GM18909 (cell line): ENCODE measurements at regions not wholly inside any gene's neighbourhood (a gene's known extent, or its start where the extent isn't known, plus 50 kb on each side); places are given as distances from the start of the nearest gene placed in this dataset.

Experiments
- ATAC-seq: cut with Tn5 transposase; IDR thresholded peaks from one replicate; pipeline ENCODE4 v1.9.1; 2021; ENCODE audit warnings: mild to moderate bottlenecking; ENCODE audit not compliant: unreplicated experiment, poor library complexity

DNA sequence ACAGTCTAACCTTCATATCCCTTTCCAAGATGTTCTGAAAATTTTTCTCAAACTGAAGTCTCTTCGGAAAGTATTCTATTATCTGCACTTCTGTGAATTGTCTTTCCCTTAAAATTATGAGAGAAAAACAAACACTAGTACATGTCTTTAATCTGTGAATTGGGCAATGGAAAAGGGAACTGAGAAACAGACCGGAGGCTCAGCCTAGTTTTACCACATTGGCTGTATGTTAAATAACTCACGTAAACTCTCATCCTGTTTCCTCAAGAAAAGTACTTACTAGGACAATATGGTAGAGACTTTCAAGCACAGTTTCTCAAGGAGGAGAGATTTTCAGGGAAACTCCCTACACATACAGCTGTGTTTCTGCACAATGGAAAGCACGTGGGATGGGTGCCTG is 982.2 kb upstream of the SEMA6D start:
- ATAC-seq: no peak

DNA sequence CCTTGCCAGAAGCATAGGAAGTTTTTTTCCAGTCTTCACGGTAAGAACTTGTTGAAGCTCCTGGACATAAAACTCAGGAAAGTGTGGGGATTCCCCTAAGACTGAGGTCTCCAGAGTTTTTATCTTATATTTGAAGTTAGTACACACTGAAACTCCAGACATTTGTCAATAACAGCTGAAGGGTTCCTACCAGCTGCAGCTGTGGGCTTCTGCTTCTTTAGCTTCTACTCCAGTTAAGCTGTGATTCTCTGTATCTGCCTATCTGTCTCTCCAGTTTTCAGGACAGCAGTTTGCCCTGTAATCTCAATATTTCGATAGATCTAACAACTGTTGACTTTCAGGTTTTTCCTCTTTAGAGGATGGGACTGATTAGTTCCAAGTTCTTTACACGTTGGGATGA is 966.0 kb upstream of the SEMA6D start:
- no peak for ATAC-seq

DNA sequence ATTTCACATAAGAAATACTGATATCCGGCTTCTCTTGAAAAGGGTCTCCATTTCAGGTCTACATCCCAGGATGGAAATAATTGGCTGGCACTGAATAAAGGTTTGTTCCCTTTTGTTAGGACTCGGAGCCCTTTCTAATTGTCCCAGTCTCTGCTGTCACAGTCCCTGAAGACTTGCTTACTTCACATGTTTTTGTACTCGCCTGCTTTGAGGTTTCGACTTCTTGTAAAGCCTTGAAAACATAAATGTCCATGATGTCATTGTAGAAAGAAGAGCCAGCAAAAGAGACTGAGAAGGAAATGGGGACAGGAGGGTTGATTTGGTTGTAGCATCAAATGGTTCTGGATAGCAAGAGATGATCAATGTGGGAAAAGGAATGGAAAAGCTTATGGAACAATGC is 963.4 kb upstream of the SEMA6D start:
- ATAC-seq: no peak

DNA sequence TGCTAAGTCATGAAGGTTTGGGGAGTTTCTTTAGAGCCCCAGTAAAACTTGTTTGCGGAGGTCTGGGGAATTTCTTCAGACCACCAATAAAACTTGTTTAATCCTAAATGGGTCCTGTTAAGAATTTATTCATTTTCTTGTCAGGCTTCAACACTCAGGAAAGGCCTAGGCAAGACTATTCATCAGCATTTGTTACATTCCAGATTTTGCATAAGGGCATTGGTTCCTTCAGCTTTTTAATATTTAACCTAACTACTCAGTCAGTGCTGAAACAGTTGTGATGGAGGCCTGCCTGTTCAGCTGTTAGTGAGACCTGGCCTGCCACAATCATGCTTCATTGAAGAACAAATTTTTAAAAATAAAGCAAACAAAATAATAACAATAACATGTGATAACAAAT is 954.2 kb upstream of the SEMA6D start:
- no peak for ATAC-seq

DNA sequence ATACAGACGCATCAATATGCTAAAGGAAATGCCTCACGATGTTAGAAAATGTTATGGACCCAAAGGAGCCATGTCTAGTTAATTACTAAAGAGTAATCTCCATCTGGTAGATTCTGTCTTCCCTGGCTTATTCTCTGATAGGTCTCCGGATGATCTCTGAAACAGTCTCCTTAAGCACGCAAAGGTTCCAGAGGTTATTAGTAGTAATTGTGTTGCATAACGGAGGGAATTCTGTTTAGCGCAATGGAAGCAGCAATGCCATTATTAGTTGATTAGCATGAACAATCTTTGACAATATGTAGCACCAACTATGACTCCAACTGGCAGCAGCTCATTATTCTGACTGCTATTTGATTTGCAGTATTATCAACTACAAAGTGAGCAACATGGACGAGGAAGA is 952.5 kb upstream of the SEMA6D start:
- no peak for ATAC-seq

- ATAC-seq: no peak
These were observed 951.3 kb upstream of the SEMA6D start for GRCh38 chr15:46766021-46766420.

GRCh38 chr15:46768287-46768686 is 949.0 kb upstream of the SEMA6D start:
- no peak for ATAC-seq

DNA sequence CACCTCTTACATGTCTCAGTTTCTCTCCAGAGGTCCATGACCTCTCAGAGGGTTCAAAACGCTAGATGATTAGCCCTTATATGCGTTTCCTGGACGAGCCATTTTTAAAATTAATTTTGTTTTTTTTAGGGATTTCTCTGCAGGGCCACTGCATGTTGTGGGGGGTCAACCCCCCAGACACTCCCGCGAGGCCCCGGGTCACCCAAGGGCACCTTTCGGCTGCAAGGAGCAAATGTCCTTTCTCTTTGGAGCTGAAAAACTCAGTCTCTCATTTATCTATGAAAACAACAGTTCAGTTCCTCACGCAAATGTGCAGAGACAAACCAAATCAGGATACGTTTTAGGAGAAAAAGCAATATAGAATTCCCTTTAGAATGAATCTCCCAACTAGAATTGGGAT is 944.3 kb upstream of the SEMA6D start:
- no peak for ATAC-seq

- no peak for ATAC-seq
These were observed 938.4 kb upstream of the SEMA6D start for GRCh38 chr15:46778876-46779275.

DNA sequence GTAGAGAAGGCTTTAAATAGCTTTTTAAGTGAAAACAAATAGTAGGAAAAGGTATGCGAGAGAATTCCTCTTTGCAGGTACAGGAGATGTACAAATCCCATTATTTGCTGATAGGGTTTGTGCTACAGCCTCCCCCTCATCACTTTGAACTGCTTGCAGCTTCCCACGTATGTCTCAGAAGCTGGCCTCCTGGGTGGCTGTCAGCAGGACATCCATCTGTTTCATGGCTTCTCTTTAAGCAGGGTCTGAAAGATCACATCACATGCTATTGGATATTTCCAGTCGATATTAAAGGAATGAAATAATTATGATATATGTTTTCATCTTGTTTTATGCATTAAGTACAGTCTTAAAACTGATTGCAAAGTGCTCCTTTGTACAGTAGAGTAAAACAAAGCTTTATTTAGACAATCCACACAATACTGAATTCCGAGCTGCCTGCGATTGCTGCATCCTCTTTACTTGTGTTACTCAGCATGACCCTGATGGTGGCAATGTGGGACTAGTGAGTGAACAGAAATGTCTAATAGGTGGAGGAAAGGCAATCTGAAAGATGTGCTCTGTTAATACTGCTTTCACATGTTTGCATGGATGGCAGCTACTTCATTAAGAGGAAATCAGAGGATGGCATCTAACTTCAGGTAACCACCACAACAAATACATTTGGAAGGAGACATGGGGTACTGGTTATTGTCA is 930.6 kb upstream of the SEMA6D start:
- ATAC-seq: no peak

DNA sequence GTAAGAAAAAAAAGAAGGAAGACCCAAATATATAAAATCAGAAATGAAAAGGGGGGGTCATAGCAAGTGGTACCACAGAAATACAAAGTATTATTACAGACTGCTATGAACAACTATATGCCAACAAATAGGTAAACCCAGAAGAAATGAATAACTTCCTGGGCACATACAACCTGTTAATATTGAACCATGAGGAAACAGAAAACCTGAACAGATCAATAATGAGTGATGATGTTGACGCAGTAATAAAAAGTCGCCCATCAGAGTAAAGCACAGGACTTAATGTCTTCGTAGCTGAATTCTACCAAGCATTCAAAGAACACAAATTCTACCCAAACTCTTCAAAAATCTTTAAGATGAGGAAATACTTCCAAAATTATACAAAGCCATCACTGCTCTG is 921.6 kb upstream of the SEMA6D start:
- ATAC-seq: no peak

GRCh38 chr15:46808834-46809233 is 908.5 kb upstream of the SEMA6D start:
- ATAC-seq: no peak

DNA sequence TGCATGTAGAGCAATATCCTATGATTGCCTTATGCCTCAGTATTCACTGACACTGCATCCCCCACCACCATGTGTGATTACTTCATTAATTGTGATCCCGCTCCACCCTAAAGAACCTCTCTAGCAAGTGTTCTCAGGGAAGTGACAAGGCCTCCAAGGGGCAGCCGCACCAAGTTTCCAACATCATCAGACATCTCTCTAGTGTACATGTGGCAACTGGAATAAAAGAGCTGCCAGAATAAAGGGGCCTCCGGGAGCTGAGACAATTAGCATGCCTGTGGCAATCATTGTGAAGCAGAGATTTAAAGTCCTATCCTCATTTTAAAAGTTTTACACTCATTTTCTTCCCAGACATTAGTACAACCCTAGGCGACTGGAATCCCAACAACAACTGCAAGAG is 902.1 kb upstream of the SEMA6D start:
- ATAC-seq: no peak

DNA sequence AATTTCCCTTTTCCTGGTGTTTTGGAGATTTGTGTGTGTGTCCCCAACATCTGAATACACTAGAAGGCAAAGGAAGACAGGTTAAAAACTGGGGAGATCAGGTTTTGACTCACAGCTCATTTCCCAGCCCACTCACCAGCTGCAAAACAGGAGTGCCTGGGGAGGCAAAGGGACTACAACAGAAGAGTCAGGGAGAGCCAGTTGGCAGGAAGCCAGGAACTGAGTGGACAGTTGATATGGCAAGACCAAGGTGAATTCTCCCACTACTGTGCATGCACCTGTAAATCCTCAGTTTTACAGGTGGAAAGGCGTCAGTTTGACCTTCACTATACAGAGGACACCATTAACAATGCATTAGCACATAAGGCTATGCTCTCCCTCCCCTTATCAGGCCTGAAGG is 901.5 kb upstream of the SEMA6D start:
- no peak for ATAC-seq

- no peak for ATAC-seq
These were observed 868.6 kb upstream of the SEMA6D start for GRCh38 chr15:46848704-46849103.

DNA sequence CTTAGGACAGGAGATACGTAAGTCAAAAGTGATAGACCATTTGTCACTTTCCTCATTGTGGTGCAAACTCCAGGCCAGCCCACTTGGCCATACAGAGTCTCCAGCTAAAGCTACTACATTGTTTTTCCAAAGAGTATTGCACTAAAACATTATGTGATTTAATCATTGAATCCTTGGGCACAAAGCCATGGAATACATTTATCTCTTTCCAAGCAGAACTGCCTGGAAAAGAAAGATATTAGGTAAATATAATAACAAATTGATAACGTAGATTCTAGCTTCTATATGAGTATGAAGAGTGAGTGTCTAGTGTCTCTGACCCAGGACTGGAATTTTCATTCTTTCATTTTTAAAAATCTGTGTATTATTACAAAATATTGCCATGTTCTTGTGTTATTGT is 863.7 kb upstream of the SEMA6D start:
- no peak for ATAC-seq

DNA sequence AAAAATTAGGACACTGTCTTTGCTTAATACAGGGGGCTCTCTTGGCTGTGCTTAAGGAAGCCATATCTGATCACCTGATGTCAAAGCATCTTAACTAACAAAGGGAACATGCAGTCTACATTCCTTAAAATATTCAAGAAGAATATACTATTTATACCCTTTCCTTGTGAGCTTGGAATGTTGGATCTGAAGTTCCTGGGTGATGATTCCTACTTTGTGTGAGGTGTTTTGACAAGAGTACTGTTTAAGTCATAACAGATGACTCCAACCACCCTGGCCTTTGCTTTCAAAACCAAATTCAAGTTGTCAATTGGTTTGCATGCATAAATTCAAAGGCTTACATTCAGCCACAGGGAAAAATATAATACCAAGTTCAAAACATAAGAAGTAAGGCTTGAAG is 862.7 kb upstream of the SEMA6D start:
- no peak for ATAC-seq

- no peak for ATAC-seq
These were observed 861.9 kb upstream of the SEMA6D start for GRCh38 chr15:46855388-46855787.

DNA sequence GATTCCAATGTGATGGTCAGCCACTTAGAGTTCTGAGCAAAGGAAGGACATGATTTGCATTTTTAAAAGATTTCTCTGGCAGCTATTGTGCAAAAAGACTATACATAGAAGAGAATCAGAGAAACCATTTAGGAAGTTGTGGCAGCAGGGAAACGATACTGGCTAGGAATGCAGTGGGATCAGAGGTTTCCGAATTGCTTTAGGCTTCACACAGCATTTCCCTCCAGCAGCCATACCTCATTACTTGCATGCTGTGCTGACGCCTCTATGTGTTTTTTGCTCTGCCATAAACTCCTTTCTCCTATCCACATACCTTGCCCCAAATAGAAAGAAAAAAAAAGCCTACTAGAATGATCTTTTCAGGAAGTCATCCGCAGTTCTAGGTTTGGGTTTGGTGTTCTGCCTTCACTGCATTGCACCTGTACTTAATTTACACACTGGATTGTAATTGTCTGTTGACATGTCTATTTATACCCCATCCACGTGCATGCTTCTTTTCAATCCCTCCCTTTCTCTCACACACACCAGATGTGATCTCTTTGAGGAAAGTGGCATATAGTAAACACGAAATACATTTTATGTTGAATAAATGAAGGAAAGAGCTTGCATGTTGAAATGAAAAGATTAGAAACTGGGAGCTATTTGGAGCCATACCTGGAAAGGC is 860.3 kb upstream of the SEMA6D start:
- no peak for ATAC-seq

- no peak for ATAC-seq
These were observed 859.2 kb upstream of the SEMA6D start for GRCh38 chr15:46858150-46858549.

GRCh38 chr15:46861796-46862195 is 855.5 kb upstream of the SEMA6D start:
- no peak for ATAC-seq

- ATAC-seq: no peak
These were observed 852.1 kb upstream of the SEMA6D start for GRCh38 chr15:46865155-46865554.
